ENCODE measurements at regions not wholly inside any gene's neighbourhood (a gene's known extent, or its start where the extent isn't known, plus 50 kb on each side); places are given as distances from the start of the nearest gene placed in this dataset.

DNA sequence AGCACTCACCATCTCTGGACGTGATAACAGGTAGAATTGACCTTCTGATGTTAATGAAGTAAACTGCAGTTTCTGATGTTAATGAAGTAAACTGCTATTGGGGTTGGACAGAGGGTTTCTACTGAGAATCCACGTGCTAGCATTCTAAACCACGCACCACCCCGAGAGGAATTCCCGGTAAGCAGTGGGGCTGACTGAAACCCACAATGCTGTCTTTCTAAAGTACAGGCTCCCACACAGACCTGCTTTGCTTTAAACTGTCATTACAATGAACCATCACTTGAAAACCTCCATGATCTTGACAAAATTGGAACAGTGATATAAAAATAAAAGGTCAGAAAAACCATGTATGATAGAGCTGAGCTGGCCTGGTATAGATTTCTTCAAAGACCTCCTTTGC lies 559.0 kb downstream of the FGF9 start:
- Mint-ChIP-seq H3K27me3 (ENCODE audit: unreplicated experiment) (peaks cover 2% of the 10 kb centered on the region), H3K36me3 (ENCODE audit: unreplicated experiment) (no peaks in the 10 kb centered on the region), H3K27ac (ENCODE audit: unreplicated experiment) (no peak overlapping the region), H3K4me1 (ENCODE audit: low read depth, unreplicated experiment) (no peaks in the 10 kb centered on the region), H3K9me3 (ENCODE audit: unreplicated experiment) (no peaks in the 10 kb centered on the region), H3K4me3 (ENCODE audit: unreplicated experiment) (no peak overlapping the region)
- TF ChIP-seq, protein P1, sequence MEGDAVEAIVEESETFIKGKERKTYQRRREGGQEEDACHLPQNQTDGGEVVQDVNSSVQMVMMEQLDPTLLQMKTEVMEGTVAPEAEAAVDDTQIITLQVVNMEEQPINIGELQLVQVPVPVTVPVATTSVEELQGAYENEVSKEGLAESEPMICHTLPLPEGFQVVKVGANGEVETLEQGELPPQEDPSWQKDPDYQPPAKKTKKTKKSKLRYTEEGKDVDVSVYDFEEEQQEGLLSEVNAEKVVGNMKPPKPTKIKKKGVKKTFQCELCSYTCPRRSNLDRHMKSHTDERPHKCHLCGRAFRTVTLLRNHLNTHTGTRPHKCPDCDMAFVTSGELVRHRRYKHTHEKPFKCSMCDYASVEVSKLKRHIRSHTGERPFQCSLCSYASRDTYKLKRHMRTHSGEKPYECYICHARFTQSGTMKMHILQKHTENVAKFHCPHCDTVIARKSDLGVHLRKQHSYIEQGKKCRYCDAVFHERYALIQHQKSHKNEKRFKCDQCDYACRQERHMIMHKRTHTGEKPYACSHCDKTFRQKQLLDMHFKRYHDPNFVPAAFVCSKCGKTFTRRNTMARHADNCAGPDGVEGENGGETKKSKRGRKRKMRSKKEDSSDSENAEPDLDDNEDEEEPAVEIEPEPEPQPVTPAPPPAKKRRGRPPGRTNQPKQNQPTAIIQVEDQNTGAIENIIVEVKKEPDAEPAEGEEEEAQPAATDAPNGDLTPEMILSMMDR (IDR thresholded peaks at IDR 0.05; ENCODE audit: partially characterized antibody, unreplicated experiment), result no peak
- no peak for DNase-seq

DNA sequence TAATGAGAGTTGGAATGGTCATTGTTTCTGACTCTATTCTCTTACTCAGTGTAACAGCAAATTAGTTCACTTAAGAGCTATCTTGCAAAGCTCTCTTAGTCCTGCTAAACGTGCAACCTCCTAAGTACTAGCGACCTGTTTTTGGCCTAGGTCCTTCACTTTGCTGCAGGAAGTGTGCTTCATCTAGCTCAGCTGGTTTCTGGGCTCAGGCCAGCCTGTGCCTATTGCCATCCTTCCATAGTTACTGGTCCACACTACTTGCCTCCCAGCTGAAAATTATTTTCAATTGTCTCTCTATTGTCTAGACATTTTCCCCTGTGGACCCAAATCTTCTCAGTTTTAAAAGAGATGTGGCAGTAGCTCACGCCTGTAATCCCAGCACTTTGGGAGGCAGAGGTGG lies 561.3 kb downstream of the FGF9 start:
- DNase-seq, result no peak
- H3K27ac Mint-ChIP-seq (ENCODE audit: unreplicated experiment), result no peak overlapping the region
- H3K4me1 Mint-ChIP-seq (ENCODE audit: low read depth, unreplicated experiment), result peaks cover 6% of the 10 kb centered on the region
- no peaks in the 10 kb centered on the region for H3K36me3 Mint-ChIP-seq (ENCODE audit: unreplicated experiment)
- no peaks in the 10 kb centered on the region for H3K9me3 Mint-ChIP-seq (ENCODE audit: unreplicated experiment)
- H3K27me3 Mint-ChIP-seq (ENCODE audit: unreplicated experiment), result peaks cover 2% of the 10 kb centered on the region
- H3K4me3 Mint-ChIP-seq (ENCODE audit: unreplicated experiment), result no peak overlapping the region
- TF ChIP-seq, protein P1 (IDR thresholded peaks at IDR 0.05; ENCODE audit: partially characterized antibody, unreplicated experiment), result no peak

DNA sequence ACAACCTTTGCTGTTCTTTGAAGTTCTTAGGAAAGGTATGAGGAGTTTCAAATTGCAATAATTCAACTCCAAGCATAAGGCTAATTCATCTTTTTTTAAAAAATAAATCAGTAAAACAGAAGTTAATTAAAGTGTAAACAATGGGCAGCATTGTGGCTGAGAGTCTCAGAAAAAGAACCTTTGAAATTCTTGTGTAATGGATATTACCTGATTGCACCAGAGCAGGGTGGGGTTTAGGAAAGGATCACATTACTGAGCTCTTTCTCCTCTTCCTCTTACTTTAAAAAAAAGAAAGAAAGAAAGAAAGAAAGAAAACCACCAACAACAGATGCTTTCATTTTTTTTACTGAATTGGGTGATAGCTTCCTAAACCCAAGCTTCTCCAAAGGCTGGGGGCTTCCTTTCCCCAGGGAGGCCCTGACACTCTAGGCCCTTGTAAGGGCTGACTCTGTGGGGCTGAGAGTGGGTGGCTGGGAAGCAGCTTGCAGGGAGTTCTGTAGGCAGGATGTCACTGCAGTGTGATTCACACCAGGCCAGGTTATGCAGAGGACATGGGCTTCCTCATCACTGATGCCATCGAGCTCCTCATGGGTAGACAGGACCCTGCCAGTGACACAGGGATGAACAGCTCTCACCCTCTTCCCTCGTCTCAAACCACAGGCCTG lies 564.5 kb downstream of the FGF9 start:
- no peak overlapping the region for H3K27ac Mint-ChIP-seq (ENCODE audit: unreplicated experiment)
- no peaks in the 10 kb centered on the region for H3K27me3 Mint-ChIP-seq (ENCODE audit: unreplicated experiment)

DNA sequence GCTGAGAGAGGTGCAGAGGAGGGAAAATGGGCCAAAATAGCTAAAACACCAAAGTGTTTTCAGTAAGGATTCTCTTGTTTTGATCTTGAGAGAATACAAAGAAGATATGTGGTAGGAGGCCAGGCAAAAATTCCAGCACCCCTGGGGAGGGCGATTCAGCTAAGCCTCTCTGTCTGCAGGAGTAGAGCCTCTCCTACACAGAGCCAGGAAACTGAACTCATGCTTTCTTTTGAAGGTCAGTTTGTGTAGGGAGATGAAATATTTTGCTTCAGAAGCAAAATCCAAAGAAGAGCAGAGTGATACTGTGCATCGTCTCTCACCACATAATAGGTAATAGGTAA lies 565.0 kb downstream of the FGF9 start:
- Mint-ChIP-seq H3K36me3 (ENCODE audit: unreplicated experiment) (no peaks in the 10 kb centered on the region), H3K4me3 (ENCODE audit: unreplicated experiment) (no peak overlapping the region), H3K9me3 (ENCODE audit: unreplicated experiment) (no peaks in the 10 kb centered on the region), H3K4me1 (ENCODE audit: low read depth, unreplicated experiment) (peaks cover 6% of the 10 kb centered on the region), H3K27ac (ENCODE audit: unreplicated experiment) (no peak overlapping the region), H3K27me3 (ENCODE audit: unreplicated experiment) (no peaks in the 10 kb centered on the region)
- no peak for DNase-seq
- TF ChIP-seq, protein P1 (IDR thresholded peaks at IDR 0.05; ENCODE audit: partially characterized antibody, unreplicated experiment), result no peak

More for the DNA sequence above, 564.5 kb downstream of the FGF9 start:
- no peaks in the 10 kb centered on the region for H3K36me3 Mint-ChIP-seq (ENCODE audit: unreplicated experiment)
- H3K4me3 Mint-ChIP-seq (ENCODE audit: unreplicated experiment), result no peak overlapping the region
- H3K9me3 Mint-ChIP-seq (ENCODE audit: unreplicated experiment), result no peaks in the 10 kb centered on the region
- H3K4me1 Mint-ChIP-seq (ENCODE audit: low read depth, unreplicated experiment), result peaks cover 6% of the 10 kb centered on the region
- DNase-seq, result no peak
- TF ChIP-seq, protein P1 (IDR thresholded peaks at IDR 0.05; ENCODE audit: partially characterized antibody, unreplicated experiment), result no peak

DNA sequence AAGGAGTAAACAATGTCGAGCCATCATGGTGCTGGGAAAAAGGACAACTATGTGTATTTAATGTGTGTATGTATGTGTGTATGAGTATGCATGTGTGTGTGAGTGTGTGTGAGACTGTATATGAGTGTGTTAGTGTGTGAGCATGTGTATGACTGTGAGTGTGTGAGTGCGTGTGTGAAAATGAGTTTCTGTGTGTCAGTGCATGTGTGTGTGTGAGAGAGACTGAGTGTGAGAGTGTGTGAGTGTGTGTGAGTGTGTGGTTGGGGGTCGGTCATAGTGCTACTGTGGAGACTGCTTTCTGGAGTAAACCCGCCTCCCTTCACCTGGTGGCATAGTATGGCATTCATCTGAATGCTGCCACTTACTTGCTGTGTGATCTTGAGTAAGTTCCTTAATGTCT lies 567.4 kb downstream of the FGF9 start:
- no peaks in the 10 kb centered on the region for H3K36me3 Mint-ChIP-seq (ENCODE audit: unreplicated experiment)
- no peak overlapping the region for H3K27ac Mint-ChIP-seq (ENCODE audit: unreplicated experiment)
- H3K4me3 Mint-ChIP-seq (ENCODE audit: unreplicated experiment), result no peak overlapping the region

More for the DNA sequence above, 567.4 kb downstream of the FGF9 start:
- no peak for DNase-seq
- no peaks in the 10 kb centered on the region for H3K27me3 Mint-ChIP-seq (ENCODE audit: unreplicated experiment)
- peaks cover 6% of the 10 kb centered on the region for H3K4me1 Mint-ChIP-seq (ENCODE audit: low read depth, unreplicated experiment)
- TF ChIP-seq, protein P1 (IDR thresholded peaks at IDR 0.05; ENCODE audit: partially characterized antibody, unreplicated experiment), result no peak
- no peaks in the 10 kb centered on the region for H3K9me3 Mint-ChIP-seq (ENCODE audit: unreplicated experiment)

Data from glutamatergic neuron (in vitro differentiated cells).